Loucy (cell line): ENCODE measurements at regions not wholly inside any gene's neighbourhood (a gene's known extent, or its start where the extent isn't known, plus 50 kb on each side); places are given as distances from the start of the nearest gene placed in this dataset.

ENCODE experiments used
- H2AFZ ChIP-seq: fragments of 200-600 bp; sonication (generic); 2 replicates; pipeline ENCODE4 v1.6.0; 2016; ENCODE audit warnings: antibody characterized with exemption, mild to moderate bottlenecking, low read length, moderate library complexity
- H3F3A ChIP-seq: fragments of 200-600 bp; 2 replicates; pipeline ENCODE4 v1.6.0; 2016; ENCODE audit warnings: antibody characterized with exemption, low read depth, mild to moderate bottlenecking
- H3K27me3 ChIP-seq: fragments of 200-600 bp; sonication (generic); 2 replicates; pipeline ENCODE4 v1.6.1; 2014; ENCODE audit warnings: low read length, mild to moderate bottlenecking; ENCODE audit not compliant: insufficient read depth, poor library complexity, severe bottlenecking
- H3K36me3 ChIP-seq: fragments of 200-600 bp; sonication (generic); 2 replicates; pipeline ENCODE4 v1.6.1; 2016; ENCODE audit warnings: low read length; ENCODE audit not compliant: insufficient read depth
- H3K4me1 ChIP-seq: fragments of 200-600 bp; sonication (generic); 2 replicates; pipeline ENCODE4 v1.5.1; 2014; ENCODE audit warnings: low read length, mild to moderate bottlenecking; ENCODE audit not compliant: insufficient read depth, poor library complexity, severe bottlenecking
- H3K4me2 ChIP-seq: fragments of 200-600 bp; sonication (generic); 2 replicates; pipeline ENCODE4 v1.6.0; 2014; ENCODE audit warnings: antibody characterized with exemption, low read length, low read depth, mild to moderate bottlenecking; ENCODE audit not compliant: poor library complexity, severe bottlenecking
- H3K4me3 ChIP-seq: fragments of 200-600 bp; sonication (generic); 2 replicates; pipeline ENCODE4 v1.5.1; 2014; ENCODE audit warnings: low read length, mild to moderate bottlenecking, mixed read lengths; ENCODE audit not compliant: poor library complexity, severe bottlenecking
- H3K79me2 ChIP-seq: fragments of 200-600 bp; sonication (generic); 2 replicates; pipeline ENCODE4 v1.6.1; 2014; ENCODE audit warnings: low read length; ENCODE audit not compliant: insufficient read depth
- H3K9ac ChIP-seq: fragments of 200-600 bp; sonication (generic); 2 replicates; pipeline ENCODE4 v1.6.0; 2014; ENCODE audit warnings: mild to moderate bottlenecking, low read depth, low read length, moderate library complexity; ENCODE audit not compliant: poor library complexity, severe bottlenecking
- H3K9me2 ChIP-seq: fragments of 200-600 bp; sonication (generic); replicated peaks from 2 replicates; pipeline ENCODE4 v1.6.1; 2016; ENCODE audit warnings: low read depth, low read length, mixed read lengths
- H3K9me3 ChIP-seq: fragments of 200-600 bp; sonication (generic); 2 replicates; pipeline ENCODE4 v1.6.1; 2014; ENCODE audit warnings: mild to moderate bottlenecking, antibody characterized with exemption, low read length, low read depth; ENCODE audit not compliant: insufficient read depth
- H4K20me1 ChIP-seq: fragments of 200-600 bp; sonication (generic); 2 replicates; pipeline ENCODE4 v1.6.0; 2014; ENCODE audit warnings: antibody characterized with exemption, low read length, mild to moderate bottlenecking; ENCODE audit not compliant: insufficient read depth, poor library complexity, severe bottlenecking
- EZH2phosphoT487 ChIP-seq: fragments of 200-600 bp; IDR thresholded peaks from 2 replicates; pipeline ENCODE4 v1.6.1; 2018; ENCODE audit warnings: antibody characterized with exemption, mild to moderate bottlenecking, moderate library complexity, borderline replicate concordance
- TF ChIP-seq, protein P1 (sequence below): fragments of 200-600 bp; sonication (generic); conservative IDR thresholded peaks from 2 replicates; pipeline ENCODE4 v1.5.1; 2014; ENCODE audit warnings: mild to moderate bottlenecking, antibody characterized with exemption, low read length

DNA sequence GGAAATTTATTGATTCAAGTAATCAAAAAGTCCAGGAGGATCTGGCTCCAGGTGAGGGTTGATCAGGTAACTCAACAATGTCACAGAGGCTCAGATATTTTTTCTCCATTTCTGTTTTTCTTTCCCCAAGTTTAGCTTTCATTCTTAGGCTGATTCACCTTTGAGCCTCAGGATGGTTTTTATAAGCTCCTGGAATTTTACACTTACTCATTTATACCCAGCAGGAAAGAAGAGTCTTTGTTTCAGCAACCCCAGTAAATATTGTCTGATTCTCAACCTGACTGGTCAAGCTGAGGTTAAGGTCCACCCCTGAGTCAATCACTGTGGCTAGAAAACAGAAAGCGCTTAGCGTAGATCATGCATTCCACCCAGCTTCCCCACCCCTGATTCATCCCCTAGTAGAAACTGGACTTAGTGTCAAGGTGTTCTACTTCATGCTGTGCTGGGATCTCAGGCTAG lies 500.6 kb downstream of the KIF4B start:
- no peak overlapping the region for H3K9ac ChIP-seq
- H3K79me2 ChIP-seq: no peaks in the 10 kb centered on the region
- no peaks in the 10 kb centered on the region for H3K9me3 ChIP-seq
- H4K20me1 ChIP-seq: no peaks in the 10 kb centered on the region
- H2AFZ ChIP-seq: no peak overlapping the region
- no peaks in the 10 kb centered on the region for H3K36me3 ChIP-seq
- H3K9me2 ChIP-seq: no peaks in the 10 kb centered on the region
- H3F3A ChIP-seq: no peaks in the 10 kb centered on the region
- no peak for TF ChIP-seq EZH2phosphoT487
- TF ChIP-seq, protein P1, sequence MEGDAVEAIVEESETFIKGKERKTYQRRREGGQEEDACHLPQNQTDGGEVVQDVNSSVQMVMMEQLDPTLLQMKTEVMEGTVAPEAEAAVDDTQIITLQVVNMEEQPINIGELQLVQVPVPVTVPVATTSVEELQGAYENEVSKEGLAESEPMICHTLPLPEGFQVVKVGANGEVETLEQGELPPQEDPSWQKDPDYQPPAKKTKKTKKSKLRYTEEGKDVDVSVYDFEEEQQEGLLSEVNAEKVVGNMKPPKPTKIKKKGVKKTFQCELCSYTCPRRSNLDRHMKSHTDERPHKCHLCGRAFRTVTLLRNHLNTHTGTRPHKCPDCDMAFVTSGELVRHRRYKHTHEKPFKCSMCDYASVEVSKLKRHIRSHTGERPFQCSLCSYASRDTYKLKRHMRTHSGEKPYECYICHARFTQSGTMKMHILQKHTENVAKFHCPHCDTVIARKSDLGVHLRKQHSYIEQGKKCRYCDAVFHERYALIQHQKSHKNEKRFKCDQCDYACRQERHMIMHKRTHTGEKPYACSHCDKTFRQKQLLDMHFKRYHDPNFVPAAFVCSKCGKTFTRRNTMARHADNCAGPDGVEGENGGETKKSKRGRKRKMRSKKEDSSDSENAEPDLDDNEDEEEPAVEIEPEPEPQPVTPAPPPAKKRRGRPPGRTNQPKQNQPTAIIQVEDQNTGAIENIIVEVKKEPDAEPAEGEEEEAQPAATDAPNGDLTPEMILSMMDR: no peak
- no peaks in the 10 kb centered on the region for H3K27me3 ChIP-seq
- no peak overlapping the region for H3K4me3 ChIP-seq
- no peak overlapping the region for H3K4me2 ChIP-seq
- no peaks in the 10 kb centered on the region for H3K4me1 ChIP-seq

DNA sequence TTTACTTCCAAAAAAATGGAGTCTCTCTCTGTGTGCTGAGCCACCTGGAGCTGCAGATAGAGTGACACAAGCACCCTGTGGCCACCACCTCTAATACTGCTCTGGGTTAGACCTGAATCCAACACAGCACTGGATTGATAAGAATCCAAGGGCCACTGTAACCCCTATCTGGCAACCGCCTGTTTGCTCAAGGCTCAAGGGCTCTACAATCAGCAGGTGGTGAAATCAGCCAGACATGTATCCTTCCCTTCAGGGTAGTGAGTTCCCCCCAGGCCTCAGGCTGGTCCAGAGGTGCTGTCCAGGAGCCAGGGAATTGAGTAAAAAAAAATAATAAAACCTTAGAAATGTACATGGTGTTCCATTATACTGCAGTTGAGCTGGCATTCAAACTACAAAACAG lies 509.0 kb downstream of the KIF4B start:
- Histone ChIP-seq H4K20me1 (no peaks in the 10 kb centered on the region), H3K36me3 (no peaks in the 10 kb centered on the region), H3F3A (no peaks in the 10 kb centered on the region), H3K79me2 (no peaks in the 10 kb centered on the region), H2AFZ (no peak overlapping the region), H3K9ac (no peak overlapping the region), H3K9me2 (no peaks in the 10 kb centered on the region), H3K27me3 (no peaks in the 10 kb centered on the region), H3K4me2 (no peak overlapping the region), H3K9me3 (no peaks in the 10 kb centered on the region), H3K4me1 (no peaks in the 10 kb centered on the region), H3K4me3 (no peak overlapping the region)
- TF ChIP-seq, protein P1: no peak
- no peak for TF ChIP-seq EZH2phosphoT487

DNA sequence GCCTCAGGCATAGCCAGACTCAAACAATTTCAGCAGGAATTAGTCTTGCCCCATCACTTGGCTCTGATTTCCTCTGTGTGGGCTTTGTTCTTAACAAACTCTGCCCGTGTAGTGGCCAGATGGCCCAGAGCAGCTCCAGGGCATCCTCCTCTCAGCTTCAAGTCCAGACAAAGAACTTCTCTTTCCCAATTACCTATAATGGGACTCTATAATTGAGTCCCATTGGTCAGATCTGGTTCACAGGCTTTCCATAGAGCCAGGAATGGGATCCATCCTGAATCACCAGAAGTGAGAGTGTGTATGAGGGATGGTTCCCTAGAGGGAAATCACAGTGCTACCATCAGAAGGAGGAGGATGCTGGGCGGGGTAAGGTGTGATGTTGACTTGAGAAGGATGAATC lies 515.8 kb downstream of the KIF4B start:
- Histone ChIP-seq H3K36me3 (no peaks in the 10 kb centered on the region), H2AFZ (no peak overlapping the region), H3K4me1 (no peaks in the 10 kb centered on the region), H4K20me1 (no peaks in the 10 kb centered on the region), H3K9ac (no peak overlapping the region), H3K27me3 (no peaks in the 10 kb centered on the region), H3K9me2 (no peaks in the 10 kb centered on the region), H3K79me2 (no peaks in the 10 kb centered on the region), H3F3A (no peaks in the 10 kb centered on the region), H3K9me3 (no peaks in the 10 kb centered on the region), H3K4me2 (no peak overlapping the region), H3K4me3 (no peak overlapping the region)
- TF ChIP-seq, protein P1: no peak
- TF ChIP-seq EZH2phosphoT487: no peak
